C4-2B (cell line): ENCODE measurements at regions not wholly inside any gene's neighbourhood (a gene's known extent, or its start where the extent isn't known, plus 50 kb on each side); places are given as distances from the start of the nearest gene placed in this dataset.

Experiments
- H3K27ac ChIP-seq: fragments of 450-650 bp; 2 replicates; pipeline ENCODE4 v1.5.1; 2017
- ZFX ChIP-seq: fragments of 450-650 bp; IDR thresholded peaks from 2 replicates; pipeline ENCODE4 v1.6.1; 2017
- TF ChIP-seq, protein P1 (sequence below): fragments of 450-650 bp; conservative IDR thresholded peaks from 2 replicates; pipeline ENCODE4 v1.5.1; 2017; ENCODE audit warnings: mild to moderate bottlenecking

DNA sequence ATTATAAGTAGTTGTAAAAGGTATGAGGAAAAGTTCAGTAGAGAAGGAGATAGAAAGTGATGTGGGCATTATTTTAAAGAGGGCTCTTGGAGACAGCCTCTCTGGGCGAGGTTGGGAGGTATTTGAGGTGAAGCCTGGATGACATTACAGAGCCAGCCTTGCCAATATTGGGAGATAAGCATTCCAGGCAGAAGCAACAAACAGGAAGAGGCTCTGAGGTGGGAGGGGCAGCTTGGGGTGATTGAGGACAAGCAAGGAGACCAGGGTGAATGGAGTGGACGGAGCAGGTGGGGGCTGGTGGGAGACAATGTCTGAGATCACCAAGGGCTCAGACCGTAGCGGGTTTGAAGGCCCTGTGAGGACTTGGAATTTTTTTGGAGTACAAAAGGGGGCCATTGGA is 87.3 kb downstream of the DYRK2 start:
- no peak overlapping the region for H3K27ac ChIP-seq
- TF ChIP-seq, protein P1, sequence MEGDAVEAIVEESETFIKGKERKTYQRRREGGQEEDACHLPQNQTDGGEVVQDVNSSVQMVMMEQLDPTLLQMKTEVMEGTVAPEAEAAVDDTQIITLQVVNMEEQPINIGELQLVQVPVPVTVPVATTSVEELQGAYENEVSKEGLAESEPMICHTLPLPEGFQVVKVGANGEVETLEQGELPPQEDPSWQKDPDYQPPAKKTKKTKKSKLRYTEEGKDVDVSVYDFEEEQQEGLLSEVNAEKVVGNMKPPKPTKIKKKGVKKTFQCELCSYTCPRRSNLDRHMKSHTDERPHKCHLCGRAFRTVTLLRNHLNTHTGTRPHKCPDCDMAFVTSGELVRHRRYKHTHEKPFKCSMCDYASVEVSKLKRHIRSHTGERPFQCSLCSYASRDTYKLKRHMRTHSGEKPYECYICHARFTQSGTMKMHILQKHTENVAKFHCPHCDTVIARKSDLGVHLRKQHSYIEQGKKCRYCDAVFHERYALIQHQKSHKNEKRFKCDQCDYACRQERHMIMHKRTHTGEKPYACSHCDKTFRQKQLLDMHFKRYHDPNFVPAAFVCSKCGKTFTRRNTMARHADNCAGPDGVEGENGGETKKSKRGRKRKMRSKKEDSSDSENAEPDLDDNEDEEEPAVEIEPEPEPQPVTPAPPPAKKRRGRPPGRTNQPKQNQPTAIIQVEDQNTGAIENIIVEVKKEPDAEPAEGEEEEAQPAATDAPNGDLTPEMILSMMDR = no peak
- TF ChIP-seq ZFX = no peak

DNA sequence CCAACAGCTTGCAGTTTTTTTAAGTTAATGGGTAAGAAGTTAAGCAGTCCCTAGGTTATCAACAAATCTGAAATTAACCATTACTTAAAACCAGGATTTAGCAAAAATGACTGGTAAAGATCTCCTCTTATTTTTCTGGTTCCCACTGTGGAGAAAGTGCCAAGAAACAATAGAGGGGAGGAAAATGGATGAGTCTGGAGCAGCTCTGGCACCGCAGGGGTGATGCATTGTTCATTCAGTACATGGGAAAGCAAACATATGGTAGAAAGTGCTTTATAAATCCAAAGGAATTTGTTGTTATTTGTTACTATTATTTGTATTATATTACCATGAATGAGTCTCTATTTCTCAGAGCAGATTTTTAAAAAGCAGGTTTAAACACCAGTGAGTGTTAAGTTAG is 92.2 kb downstream of the DYRK2 start:
- TF ChIP-seq ZFX = no peak
- H3K27ac ChIP-seq = no peak overlapping the region

DNA sequence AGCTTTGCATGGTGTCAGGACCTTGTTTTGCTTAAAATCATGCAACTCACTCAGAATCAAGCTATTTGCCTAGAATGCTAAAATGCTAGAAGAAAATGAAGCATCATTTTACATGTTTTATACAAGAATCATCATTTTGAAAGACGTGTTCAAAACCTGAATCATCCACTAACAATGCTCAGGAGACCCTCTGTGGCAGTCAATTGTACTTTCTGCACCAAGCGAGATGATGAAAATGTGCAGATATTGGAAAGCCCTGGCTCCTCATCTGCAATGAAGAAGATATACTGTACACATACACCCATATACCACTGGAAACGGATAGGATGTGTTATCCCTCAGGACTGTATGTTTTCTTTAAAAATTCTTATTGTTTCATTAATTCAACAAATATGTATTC is 92.7 kb downstream of the DYRK2 start:
- TF ChIP-seq, protein P1 = no peak
- TF ChIP-seq ZFX = no peak
- no peak overlapping the region for H3K27ac ChIP-seq

DNA sequence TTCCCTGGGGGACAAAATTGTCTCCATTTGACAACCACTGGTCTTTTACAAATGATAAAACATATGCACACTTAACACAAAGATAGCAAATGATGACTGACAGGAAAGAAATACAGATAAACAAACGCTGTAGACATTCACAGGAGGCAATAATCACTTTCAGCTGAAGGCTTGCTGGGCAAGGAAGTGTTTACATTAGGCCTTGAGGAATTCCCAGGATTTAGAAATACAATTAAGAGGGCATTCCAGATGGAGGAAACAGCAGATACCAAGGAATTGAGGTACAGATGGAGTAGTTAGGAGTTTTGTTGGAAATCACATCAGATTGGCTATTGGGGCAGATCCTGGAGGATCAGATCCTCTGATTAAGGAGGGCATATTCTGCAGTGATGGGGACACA is 93.9 kb downstream of the DYRK2 start:
- TF ChIP-seq, protein P1 = no peak
- no peak for TF ChIP-seq ZFX
- no peak overlapping the region for H3K27ac ChIP-seq

DNA sequence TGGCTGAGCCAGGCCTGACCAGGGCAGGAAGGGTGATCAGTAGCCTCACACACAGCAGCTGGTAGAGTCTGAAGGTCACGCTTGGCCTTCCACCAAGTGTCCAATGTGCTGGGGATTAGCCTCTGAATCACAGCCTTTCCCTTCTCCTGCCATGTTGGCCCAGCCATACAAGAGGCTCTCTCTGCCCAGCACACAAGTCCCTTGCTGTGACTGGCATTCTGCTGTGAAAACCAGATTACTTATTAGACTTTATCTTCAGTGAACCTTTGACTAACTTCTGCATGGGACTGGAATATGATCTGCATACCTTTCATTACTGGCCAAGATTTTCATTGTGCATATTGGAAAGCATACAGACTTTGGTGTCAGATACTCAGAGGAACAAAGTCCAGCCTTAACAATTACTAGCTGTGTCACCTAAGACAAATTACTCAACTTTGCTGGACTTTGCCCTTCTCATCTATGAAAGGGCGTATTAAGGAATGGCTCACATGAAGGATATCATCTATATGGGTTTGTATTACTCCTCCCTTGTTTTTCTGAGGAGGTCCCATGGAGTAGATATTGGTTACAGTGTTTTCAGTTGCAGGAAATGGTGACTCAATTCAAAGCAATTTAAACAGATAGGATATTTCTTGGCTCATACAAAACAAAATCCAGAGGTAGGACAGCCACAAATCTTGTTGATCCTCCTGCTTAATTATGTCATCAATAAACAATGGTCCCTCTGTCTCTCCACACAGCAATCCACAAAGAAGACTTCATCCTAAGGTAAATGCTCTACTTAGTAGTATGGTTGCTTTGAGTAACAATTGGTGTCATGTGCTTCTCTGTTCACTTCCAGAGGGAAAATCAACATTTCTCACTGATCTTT is 99.6 kb downstream of the DYRK2 start:
- no peak overlapping the region for H3K27ac ChIP-seq

DNA sequence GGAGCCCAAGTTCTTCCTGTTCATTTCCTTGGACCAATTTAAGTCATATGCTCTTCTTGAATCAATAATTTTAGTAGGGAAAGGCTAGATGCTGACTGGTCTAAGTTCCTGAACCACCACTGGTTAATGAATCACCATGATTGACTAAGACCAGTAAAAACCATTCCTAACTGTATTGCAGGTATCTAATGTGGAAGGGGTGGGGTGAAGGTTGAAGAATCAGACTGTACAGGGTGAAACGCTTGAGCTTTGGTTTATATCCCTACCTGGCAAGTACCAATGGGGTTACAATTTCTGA is 100.1 kb downstream of the DYRK2 start:
- no peak overlapping the region for H3K27ac ChIP-seq
- TF ChIP-seq, protein P1 = no peak
- TF ChIP-seq ZFX = no peak

More for the DNA sequence above, 99.6 kb downstream of the DYRK2 start:
- TF ChIP-seq ZFX = no peak
- TF ChIP-seq, protein P1 = no peak

DNA sequence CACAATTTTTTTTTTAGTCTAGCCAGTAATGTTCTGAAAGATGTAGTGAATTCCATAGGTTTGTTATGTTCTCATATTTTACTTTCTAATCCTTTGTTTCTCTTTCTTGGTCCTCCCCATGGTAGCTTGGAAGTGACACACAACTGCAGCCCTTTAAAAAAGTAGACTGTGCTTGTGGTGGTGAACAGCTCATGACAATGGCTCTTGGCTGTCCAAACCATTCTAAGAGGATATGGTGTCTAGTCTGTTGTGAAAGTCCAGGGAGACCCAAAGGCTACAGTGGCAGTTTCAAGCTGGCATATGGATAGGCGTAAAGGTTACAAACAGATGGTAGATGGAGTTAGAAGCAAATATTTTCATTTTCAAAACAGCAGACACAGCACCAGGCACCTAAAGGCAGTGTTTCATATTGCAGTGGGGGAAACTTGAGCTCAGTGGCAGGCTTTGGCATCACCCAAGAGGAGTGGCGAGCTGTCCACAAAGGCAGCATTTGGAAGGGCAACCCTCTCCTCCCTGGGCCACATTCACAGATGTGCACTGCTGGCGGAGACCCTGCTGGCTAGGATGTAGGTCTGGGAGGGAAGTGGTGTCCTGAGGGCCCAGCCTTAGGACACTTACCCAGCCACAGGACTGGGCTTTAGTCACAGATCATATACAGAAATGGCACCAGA is 102.1 kb downstream of the DYRK2 start:
- H3K27ac ChIP-seq = no peak overlapping the region
- TF ChIP-seq, protein P1 = no peak
- no peak for TF ChIP-seq ZFX
